ENCODE measurements at regions not wholly inside any gene's neighbourhood (a gene's known extent, or its start where the extent isn't known, plus 50 kb on each side); places are given as distances from the start of the nearest gene placed in this dataset.

DNA sequence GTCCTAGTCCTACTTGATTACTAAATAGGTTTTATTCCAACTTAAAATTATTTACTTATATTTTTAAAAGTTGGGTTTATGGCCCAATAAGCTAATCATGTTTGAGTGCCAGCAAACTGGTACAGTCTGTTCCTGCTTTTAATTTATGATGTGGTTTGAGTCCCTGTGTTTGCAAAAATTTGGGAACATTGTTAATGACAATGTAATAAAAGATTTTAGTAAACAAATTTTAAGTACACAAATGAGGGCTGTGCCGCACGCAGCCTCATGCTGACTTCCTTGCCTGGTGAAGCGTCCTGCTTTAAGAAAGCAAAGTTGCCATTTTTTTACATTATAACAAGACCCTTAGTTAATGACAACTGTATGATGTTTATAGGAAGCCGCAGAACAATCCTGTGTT is 96.8 kb upstream of the MAP1B start:
- DNase-seq, result no peak

DNA sequence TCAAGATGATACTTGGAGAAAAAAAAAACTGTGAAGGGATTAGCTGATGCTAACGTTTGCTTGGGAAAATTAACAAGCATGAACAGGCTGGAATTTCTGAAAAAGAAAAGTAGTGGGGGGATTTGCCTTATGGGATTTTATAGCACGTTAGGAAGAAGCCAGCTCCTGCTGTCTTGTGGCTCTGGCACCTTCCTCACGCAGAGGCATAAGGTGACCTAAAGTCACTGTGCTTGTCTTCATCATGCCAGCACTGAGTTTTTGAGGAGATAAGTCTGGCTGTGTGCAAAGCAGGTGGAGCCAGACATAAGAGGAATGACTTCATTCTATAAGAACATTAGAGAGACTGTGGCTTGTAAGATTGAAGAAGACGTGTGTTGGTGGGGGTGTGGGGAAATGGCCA is 94.4 kb upstream of the MAP1B start:
- no peak for DNase-seq

DNA sequence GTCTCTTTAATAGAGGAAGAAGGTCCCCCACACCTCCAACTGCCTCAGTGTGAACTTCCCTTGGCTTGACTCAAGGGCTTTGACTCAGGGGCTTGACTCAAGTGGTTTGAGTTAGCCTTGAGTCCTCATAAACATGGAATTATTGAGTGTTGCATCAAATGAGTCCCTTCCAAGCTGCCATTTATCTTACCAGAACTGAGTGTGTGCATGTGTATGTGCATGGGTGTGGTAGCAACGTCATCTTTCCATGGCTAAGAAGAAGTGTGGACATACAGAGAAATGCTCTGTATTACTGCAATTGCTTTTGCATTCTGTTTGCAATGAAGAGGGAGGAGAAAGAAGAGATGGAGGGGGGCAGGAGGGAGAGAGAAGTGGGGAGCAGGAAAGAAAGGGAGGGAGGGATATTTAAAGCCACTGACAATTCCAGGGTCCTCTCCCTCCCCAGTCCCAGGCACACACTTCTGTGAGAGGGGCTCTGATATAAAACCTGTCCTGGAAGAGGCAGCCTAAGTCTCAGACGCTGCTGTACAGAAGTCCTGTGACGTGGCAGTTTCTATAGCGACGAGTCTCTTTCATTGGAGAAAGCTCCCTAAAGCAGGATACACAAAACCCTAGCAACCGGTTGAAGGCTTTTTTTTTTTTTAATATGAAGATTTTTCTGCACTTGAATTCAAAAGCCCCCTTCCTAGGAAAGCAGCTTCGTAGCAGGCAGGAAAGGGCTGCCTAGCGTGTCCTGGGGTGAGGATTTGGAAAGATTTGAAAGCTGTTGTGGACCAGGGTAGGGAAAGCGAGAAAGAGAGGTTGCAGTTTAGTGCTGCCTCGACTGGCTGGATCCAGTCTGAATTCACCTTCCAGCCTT is 93.3 kb upstream of the MAP1B start:
- no peak for DNase-seq

DNA sequence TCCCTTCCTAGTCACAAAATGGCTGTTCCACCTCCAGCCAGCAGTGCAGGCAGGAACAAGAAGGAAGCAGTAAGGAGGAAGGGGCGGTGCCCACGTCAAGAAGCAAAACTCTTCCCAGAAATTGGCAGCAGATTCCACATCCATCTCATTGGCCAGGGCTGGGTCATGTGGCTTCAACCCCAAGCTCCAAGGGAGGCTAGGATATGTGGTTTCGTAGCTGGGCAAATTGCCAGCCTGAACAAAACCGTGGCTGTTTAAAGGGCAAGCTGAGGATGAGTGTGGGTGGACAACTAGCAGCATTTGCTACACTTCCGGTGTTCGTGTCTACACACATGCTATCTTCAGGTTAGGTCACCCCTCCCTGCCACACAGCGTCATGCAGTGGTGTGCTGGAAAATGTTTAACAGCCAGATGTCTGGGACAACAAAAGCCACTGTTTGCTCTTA is 92.1 kb upstream of the MAP1B start:
- DNase-seq, result no peak

DNA sequence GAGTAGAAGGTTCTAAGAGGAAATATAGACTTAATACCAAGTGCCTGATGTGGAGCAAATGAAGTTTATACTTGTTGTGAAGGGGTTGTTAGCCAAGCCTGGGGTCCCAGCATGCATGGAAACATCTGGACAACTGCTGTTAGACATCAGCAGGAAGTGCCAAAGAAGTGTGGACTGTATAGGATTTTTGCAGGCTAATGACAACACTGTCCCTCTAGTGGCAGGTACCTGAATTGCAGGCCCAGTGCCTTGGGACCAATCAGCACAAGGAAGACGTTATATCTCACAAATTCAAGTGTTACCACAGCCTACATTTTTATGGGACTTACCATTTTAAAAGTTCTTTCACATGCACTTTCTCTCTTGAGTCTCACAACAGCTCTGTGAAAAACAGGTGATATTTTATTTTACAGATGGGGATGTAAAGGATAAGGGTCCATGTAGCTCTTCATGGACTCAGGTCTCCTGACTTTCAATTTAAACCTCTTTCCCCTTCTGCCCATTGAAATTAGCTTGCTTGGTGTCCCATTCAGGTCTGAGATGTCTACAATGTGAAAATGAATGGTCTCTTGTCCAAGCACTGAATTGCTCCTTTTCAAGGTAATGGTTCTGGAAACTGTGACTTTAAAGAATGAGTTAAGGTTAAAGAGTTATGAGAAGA is 89.0 kb upstream of the MAP1B start:
- peak; percentile 58 for DNase-seq

DNA sequence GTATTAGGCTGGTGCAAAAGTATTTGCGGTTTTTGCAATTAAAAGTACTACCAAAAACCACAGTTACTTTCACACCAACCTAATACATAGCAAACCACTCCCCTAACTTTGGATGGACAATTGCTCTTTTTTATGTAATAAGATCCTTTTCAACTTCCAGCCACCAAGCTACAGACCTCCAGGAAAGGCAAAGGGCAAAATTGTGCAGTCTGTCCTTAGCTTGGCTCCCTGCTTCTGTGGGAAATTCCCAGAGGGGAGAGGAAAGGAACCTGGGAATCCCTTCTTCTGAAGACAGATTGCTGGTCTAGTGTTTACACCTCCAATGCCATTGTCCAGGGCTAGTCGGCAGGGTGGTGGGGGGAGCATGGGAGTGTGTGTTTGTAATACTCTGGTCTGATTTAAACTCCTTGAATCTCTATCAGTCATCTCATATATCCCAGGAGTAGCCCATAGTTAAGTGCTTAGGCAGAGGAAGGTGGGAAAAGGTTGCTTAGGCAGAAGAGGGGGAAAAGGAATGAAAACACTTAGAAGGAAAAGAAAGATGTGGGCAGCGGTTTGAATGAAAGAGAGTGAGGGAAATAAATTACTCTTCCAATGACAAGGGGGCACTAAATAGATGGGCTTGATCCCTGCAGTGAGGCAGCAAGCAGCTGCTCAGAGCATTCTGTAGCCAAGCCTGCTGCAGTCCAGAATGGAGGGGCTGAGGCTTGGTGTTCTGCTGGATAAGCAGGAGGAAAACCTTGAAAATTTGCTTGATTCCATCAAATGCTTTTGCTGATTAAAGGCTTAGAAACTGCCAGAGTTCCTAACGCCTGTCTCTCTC is 86.9 kb upstream of the MAP1B start:
- no peak for DNase-seq

DNA sequence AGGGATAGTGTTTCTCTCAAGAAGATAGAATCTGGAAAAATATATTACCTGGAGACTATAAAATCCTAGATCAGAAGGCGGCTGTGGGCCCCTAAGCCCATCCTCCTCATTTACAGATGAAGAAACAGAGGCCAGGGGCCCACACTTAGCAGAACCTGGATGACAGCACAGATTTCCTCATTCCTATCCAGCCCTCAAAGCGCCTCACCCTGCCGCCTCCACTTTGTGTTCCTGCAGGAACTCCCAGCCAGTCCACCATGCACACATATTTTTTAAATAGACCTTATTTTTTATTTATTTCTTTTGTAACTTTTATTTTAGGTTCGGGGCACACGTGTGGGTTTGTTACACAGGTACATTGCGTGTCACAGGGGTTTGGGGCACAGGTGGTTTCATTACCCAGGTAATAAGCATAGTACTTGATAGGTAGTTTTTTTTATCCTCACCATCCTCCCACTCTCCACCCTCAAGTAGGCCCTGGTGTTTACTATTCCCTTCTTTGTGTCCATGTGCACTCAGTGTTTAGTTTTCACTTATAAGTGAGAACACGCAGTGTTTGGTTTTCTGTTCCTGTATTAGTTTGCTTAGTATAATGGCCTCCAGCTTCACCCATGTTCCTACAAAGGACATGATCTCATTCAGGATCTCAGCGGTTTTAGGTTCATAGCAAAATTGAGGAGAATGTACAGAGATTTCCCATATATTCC is 85.5 kb upstream of the MAP1B start:
- no peak for DNase-seq

DNA sequence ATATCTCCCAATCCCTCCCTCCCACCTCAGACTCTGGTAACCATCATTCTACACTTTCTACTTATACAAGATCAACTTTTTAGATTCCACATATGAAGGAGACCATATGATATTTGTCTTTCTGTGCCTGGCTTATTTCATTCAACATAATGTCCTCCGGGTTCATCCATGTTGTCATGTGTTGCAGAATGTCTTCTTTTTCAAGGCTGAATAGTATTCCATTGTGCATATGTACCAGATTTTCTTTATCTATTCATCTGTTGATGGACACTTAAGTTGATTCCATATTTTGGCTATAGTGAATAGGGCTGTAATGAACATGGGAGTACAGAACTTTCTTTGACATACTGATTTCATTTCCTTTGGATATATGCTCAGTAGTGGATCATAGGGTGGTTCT is 78.9 kb upstream of the MAP1B start:
- no peak for DNase-seq

DNA sequence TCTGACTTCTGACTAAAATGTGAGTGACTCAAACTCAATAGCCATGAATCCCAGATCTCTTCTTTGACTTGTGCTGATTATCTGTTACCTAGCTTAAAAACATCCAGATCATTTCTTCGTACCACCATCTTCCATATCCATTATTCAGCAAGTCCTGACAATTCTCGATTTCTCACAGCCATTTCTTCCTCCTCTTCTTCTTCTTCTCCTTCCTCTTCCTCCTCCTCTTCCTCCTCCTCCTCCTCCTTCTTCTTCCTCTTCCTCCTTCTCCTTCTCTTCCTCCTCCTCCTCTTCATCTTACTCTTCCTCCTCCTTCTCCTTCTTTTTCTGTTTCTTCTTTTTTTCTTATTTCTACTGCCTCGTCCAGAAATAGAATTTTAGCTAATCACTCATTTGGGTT is 77.0 kb upstream of the MAP1B start:
- DNase-seq, result no peak

DNA sequence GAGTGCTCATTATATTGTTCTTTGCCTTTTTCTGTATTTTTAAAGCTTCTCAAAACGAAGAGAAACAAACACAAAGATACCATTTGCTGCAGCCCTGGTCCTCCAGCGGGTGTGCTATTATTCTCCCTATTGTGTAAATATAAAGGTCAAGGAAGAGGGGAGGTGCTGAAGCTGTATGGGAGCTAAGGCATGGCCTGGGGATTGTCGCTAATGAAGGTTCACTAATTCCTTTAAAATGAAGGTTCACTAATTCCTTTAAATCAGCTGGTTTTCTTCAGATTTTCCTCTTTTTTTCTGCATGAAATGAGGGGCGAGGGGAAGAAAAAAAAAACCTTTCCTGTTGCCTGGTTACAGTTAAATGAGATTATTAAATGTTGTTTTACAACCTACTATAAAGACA is 74.5 kb upstream of the MAP1B start:
- no peak for DNase-seq

DNA sequence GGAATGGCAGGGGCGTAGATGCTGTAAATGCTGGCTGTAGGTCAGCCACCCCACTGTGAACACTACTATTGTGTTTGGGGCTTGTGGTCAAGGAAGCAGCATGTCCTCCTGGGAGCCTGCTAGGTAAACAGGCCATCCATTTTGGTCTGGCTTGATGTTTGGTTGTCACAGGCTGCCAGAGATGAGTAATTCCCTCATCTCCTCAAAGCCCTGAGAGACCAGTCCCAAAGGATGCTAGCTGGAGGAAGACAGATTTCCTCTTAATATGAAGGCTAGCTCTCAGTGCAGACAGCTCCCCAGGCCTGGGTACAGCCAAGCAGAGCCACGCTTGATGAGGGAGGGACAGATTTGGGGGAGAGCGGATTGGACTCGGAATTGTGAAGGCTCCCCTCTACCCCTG is 72.5 kb upstream of the MAP1B start:
- no peak for DNase-seq

DNA sequence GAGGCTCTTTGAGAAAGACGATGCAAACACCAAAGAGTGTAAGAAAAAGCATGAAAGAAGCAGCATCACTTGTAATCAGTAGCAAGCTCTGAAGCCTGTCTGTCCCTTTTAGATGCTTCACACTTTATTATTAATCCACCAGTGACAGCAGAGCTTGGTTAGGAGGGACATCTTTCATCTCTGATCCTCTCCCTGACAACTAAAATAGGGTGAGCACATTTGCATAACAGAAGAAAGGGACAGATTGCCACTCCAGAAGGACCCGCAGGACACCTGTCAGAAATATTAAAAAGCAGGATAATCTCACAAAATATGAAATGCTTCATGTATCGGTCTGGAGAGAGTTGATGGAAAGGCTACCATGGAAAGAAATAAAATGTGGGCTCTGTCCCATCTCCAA is 71.4 kb upstream of the MAP1B start:
- no peak for DNase-seq

DNA sequence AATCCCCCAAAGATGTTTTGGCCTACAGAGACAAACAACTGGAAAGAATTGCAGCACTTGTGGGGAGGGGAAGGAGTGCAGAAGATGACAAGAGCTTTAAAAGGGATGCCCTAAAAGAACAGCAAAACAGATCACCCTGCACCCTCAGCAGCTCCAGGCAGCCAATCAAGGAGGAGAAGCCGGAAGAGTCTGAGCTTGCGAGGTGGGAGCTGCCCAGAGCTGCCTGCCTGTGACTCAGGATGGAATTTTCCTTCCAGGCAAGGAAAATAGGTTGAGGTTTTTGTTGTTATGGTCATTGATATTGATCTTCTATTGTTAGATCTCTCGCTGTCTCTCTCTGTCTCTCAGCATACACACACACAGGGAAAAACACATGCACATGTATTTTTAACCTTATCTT is 70.3 kb upstream of the MAP1B start:
- DNase-seq, result no peak

DNA sequence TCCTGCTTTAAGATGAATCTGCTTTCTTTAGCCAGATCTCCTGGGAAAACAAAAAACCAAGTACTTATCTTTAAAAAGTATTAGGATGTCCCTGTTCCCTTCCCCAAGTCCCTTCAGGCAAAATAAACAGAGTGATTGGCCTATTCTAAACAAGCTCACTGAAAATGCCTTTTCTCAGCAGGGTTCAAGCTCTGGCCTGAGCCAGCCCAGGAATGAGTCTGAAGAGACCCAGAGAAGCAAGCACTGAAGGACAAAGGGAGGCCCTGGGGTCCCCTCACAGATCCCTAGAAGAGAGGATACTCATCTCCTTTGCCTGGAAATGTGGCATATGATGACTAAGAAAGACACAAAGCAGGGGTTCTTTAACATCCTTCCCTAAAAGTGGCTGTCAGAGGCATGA is 66.8 kb upstream of the MAP1B start:
- no peak for DNase-seq

DNA sequence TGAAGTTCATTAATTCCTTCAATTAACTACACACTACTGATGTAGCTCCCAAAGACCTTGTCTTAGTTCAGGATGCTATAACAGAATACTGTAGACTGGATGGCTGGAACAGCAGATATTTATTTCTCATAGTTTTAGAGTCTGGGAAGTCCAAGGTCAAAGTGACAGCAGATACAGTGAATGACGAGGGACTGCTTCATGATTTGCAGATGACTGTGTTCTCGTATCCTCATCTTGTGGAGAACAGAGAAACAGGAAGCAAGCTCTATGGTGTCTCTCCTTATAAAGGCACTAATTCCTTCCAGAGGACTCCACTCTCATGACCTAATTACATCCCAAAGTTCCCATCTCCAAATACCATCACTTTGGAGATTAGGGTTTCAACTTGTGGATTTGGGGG is 65.6 kb upstream of the MAP1B start:
- no peak for DNase-seq

DNA sequence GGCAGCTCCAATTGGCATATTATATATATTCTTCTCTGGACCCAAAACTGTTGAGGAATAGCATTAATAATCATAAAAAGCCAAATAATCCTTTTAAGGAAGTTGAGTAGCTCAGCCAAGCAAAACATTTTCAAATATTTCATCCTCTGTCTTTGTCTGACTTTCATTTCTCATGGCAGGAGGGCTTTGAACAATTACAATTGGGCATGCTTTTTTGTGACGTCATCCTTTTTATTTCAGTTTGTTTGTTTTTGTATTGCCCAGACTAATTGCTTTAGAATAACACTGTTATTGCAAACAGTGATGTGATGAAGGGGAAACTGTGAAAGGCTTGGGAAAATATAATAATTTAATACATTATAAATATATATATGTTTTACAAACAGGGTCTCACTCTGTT is 65.2 kb upstream of the MAP1B start:
- DNase-seq, result no peak

DNA sequence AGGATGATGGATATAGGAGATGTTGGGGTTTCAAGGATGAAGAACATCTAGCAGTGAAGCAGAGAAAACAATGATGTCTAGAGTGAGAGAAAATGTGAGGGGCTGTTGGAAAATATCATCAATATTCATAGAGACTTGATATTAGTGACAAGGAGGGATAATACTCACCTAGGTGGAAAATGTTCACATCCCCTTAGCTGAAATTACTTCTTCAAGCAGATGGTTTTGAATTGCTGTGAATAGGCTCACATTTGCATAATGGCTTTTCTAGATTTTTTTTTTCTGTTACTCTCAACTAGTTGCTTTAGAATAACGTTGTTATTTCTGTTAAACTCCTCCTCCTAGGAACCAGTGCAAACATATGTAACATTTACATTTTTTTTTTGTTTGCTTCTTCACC is 61.6 kb upstream of the MAP1B start:
- DNase-seq, result no peak

DNA sequence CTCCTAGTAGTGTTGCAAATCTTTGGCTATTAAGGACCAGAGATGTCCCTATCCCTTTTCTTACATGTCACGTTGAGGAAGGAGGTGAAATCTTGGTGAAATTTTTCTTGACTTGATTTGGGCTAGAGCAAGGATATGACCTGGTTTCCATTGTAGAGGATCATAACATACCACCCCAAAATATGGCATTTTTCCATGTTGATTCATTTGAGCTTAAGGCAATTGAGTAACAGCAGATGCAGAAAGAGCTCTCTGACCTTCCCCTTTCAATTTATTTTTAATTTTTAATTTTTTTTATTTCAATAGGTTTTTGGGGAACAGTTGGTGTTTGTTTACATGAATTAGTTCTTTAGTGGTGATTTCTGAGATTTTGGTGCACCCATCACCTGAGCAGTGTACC is 61.2 kb upstream of the MAP1B start:
- DNase-seq, result no peak

DNA sequence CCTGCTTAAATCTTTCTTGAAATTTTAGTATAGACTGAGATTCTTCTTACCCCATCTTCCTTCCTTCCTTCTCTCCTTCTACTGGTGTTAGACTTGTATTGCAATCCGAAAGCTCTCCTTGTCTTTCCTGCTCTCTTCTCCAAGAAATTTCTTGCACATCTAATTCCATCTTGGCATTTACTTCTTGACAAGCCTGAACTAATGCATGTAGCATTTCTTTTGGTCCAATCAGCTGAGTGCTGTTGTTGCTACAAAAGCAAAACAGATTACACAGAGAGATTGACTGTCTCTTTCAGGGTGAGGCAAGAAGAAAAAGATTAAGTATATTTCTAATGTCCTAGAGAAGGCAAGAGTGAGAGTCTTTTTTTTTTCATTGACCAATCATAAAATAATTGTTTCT is 51.6 kb upstream of the MAP1B start:
- no peak for DNase-seq
